H9 (cell line): ENCODE measurements at regions not wholly inside any gene's neighbourhood (a gene's known extent, or its start where the extent isn't known, plus 50 kb on each side); places are given as distances from the start of the nearest gene placed in this dataset.

Source experiments
- DNase-seq: peaks from one replicate; pipeline ENCODE4 v3.0.0-alpha.2; 2017
- H2AFZ ChIP-seq: one replicate; pipeline ENCODE4 v1.6.1; 2013; ENCODE audit warnings: mild to moderate bottlenecking, low read length, control low read depth, moderate library complexity
- H2AK5ac ChIP-seq: 2 replicates; pipeline ENCODE4 v1.6.1; 2013; ENCODE audit warnings: low read length, control low read depth, mixed read lengths; ENCODE audit not compliant: insufficient read length
- H2BK120ac ChIP-seq: one replicate; pipeline ENCODE4 v1.6.1; 2013; ENCODE audit warnings: low read depth, mild to moderate bottlenecking, low read length, control low read depth, inconsistent platforms; ENCODE audit not compliant: poor library complexity, severe bottlenecking
- H2BK12ac ChIP-seq: 2 replicates; pipeline ENCODE4 v1.6.1; 2013; ENCODE audit warnings: low read length, control low read depth, mixed read lengths, low read depth; ENCODE audit not compliant: insufficient read length
- H2BK15ac ChIP-seq: 2 replicates; pipeline ENCODE4 v1.6.1; 2013; ENCODE audit warnings: low read depth, low read length, control low read depth
- H2BK20ac ChIP-seq: one replicate; pipeline ENCODE4 v1.6.1; 2013; ENCODE audit warnings: low read depth, mild to moderate bottlenecking, low read length, control low read depth, inconsistent platforms; ENCODE audit not compliant: poor library complexity, severe bottlenecking
- H2BK5ac ChIP-seq: 2 replicates; pipeline ENCODE4 v1.6.1; 2013; ENCODE audit warnings: low read length, control low read depth, mixed read lengths; ENCODE audit not compliant: insufficient read length
- H3K14ac ChIP-seq: 2 replicates; pipeline ENCODE4 v1.6.1; 2013; ENCODE audit warnings: low read length, control low read depth; ENCODE audit not compliant: insufficient read depth
- H3K18ac ChIP-seq: 2 replicates; pipeline ENCODE4 v1.6.1; 2013; ENCODE audit warnings: low read depth, mild to moderate bottlenecking, mixed read lengths, low read length, control low read depth; ENCODE audit not compliant: insufficient read length
- H3K23ac ChIP-seq: 2 replicates; pipeline ENCODE4 v1.6.1; 2013; ENCODE audit warnings: low read length, control low read depth, mixed read lengths, low read depth; ENCODE audit not compliant: insufficient read length
- H3K23me2 ChIP-seq: 2 replicates; pipeline ENCODE4 v1.6.1; 2013; ENCODE audit warnings: low read depth, mild to moderate bottlenecking, mixed read lengths, low read length, control low read depth; ENCODE audit not compliant: insufficient read length, poor library complexity, severe bottlenecking
- H3K27ac ChIP-seq: 2 replicates; pipeline ENCODE4 v1.5.1; 2013; ENCODE audit warnings: low read length, control low read depth, mixed read lengths, low read depth; ENCODE audit not compliant: insufficient read length
- H3K27me3 ChIP-seq: 2 replicates; pipeline ENCODE4 v1.6.1; 2013; ENCODE audit warnings: low read length, control low read depth, inconsistent platforms; ENCODE audit not compliant: insufficient read depth
- H3K4ac ChIP-seq: 2 replicates; pipeline ENCODE4 v1.6.1; 2013; ENCODE audit warnings: low read depth, mild to moderate bottlenecking, control low read depth, inconsistent platforms, low read length, moderate library complexity
- H3K4me1 ChIP-seq: 2 replicates; pipeline ENCODE4 v1.6.1; 2013; ENCODE audit warnings: low read length, control low read depth, inconsistent platforms; ENCODE audit not compliant: insufficient read depth
- H3K4me2 ChIP-seq: 2 replicates; pipeline ENCODE4 v1.6.1; 2013; ENCODE audit warnings: low read length, control low read depth, mixed read lengths; ENCODE audit not compliant: insufficient read length, insufficient read depth
- H3K56ac ChIP-seq: 2 replicates; pipeline ENCODE4 v1.6.1; 2013; ENCODE audit warnings: low read depth, mild to moderate bottlenecking, mixed read lengths, low read length, control low read depth; ENCODE audit not compliant: insufficient read length
- H3K79me1 ChIP-seq: 2 replicates; pipeline ENCODE4 v1.6.1; 2013; ENCODE audit warnings: low read depth, mild to moderate bottlenecking, moderate library complexity, low read length, control low read depth, inconsistent platforms; ENCODE audit not compliant: insufficient read depth, poor library complexity, severe bottlenecking
- H3K79me2 ChIP-seq: 2 replicates; pipeline ENCODE4 v1.6.1; 2013; ENCODE audit warnings: low read length, control low read depth, inconsistent platforms; ENCODE audit not compliant: insufficient read depth
- H3K9ac ChIP-seq: 2 replicates; pipeline ENCODE4 v1.6.1; 2013; ENCODE audit warnings: low read length, control low read depth, mixed read lengths; ENCODE audit not compliant: insufficient read length; ENCODE audit errors: extremely low read depth
- H3K9me3 ChIP-seq: one replicate; pipeline ENCODE4 v1.6.1; 2013; ENCODE audit warnings: low read depth, low read length, inconsistent platforms; ENCODE audit not compliant: control insufficient read depth
- H3T11ph ChIP-seq: one replicate; pipeline ENCODE4 v1.6.1; 2013; ENCODE audit warnings: mild to moderate bottlenecking, low read length, control low read depth, inconsistent platforms
- H4K20me1 ChIP-seq: one replicate; pipeline ENCODE4 v1.6.1; 2013; ENCODE audit not compliant: control insufficient read depth, insufficient read length, insufficient read depth
- H4K5ac ChIP-seq: 2 replicates; pipeline ENCODE4 v1.6.1; 2013; ENCODE audit warnings: low read depth, mild to moderate bottlenecking, mixed read lengths, low read length, control low read depth; ENCODE audit not compliant: insufficient read length
- H4K8ac ChIP-seq: replicated peaks from 2 replicates; pipeline ENCODE4 v1.6.1; 2013; ENCODE audit warnings: low read length, control low read depth, mixed read lengths, low read depth; ENCODE audit not compliant: insufficient read length
- H4K91ac ChIP-seq: 2 replicates; pipeline ENCODE4 v1.6.1; 2013; ENCODE audit warnings: low read depth, mild to moderate bottlenecking, moderate library complexity, mixed read lengths, low read length, control low read depth; ENCODE audit not compliant: insufficient read length
- H3K27ac Mint-ChIP-seq, 3 experiments: 2 replicates in 2 of 3; 3 replicates in 1 of 3; pipeline ENCODE4 v1.8.0; 2020 to 2021; ENCODE audit warnings: mixed read lengths in 3 of 3, mild to moderate bottlenecking in 1 of 3, moderate library complexity in 1 of 3
- H3K27me3 Mint-ChIP-seq: 2 replicates; pipeline ENCODE4 v1.8.0; 2021; ENCODE audit warnings: low read depth, mild to moderate bottlenecking, moderate library complexity, mixed read lengths
- H3K36me3 Mint-ChIP-seq, 3 experiments: 2 replicates in 2 of 3; 3 replicates in 1 of 3; pipeline ENCODE4 v1.8.0; 2020 to 2021; ENCODE audit warnings: low read depth in 3 of 3, mixed read lengths in 3 of 3; ENCODE audit not compliant: insufficient read depth in 1 of 3
- H3K4me1 Mint-ChIP-seq, 2 experiments: 2 replicates each; pipeline ENCODE4 v1.8.0; 2020; ENCODE audit warnings: mixed read lengths in 2 of 2
- H3K4me3 Mint-ChIP-seq, 2 experiments: 2 replicates in 1 of 2; 3 replicates in 1 of 2; pipeline ENCODE4 v1.8.0; 2020 to 2021; ENCODE audit warnings: mild to moderate bottlenecking in 2 of 2, mixed read lengths in 2 of 2, moderate library complexity in 1 of 2
- H3K9me3 Mint-ChIP-seq, 2 experiments: 2 replicates in 1 of 2; 3 replicates in 1 of 2; pipeline ENCODE4 v1.8.0; 2020; ENCODE audit warnings: mild to moderate bottlenecking in 2 of 2, mixed read lengths in 2 of 2, moderate library complexity in 1 of 2
- WGBS: extraction: QIAGEN DNeasy Blood & Tissue Kit; methylation state at CpG from one replicate; pipeline ENCODE4 v1.1.7; 2013; ENCODE audit warnings: missing lambda C conversion rate, low lambda C conversion rate, mixed read lengths; ENCODE audit not compliant: insufficient read length; ENCODE audit errors: extremely low coverage; 5-methylcytosine and 5-hydroxymethylcytosine counted together
- TF ChIP-seq, protein P1 (sequence below): fragments of 200-600 bp; sonication (generic); conservative IDR thresholded peaks from 3 replicates; pipeline ENCODE4 v1.8.0; 2021; ENCODE audit warnings: antibody characterized with exemption, mild to moderate bottlenecking

DNA sequence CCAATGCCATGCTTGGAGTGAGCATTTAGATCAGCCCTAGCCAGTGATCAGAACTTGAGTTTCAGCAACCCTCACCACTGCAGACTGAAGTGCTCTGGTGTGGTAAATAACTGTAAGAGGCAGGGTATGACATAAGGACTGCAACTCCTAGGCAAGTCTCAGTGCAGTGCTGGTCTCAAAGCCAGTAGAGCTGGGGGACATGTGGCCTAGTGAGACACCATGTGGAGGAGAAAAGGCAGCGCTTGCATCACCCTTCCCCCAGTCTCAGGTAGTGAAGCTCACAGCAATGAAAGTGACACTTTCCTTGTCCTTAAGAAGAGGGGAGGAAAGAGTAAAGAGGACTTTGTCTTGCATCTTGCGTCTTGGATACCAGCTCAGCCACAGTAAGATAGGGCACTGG lies 386.8 kb upstream of the POT1 start:
- peaks cover 3 to 17% (median 13%) of the 10 kb centered on the region in 3 experiments; a peak in 6 of 7 replicates for H3K36me3 Mint-ChIP-seq

More for the DNA sequence above, 386.8 kb upstream of the POT1 start:
- H3K27ac Mint-ChIP-seq: peak overlapping the region in 1 of 3 experiments; percentile 52; a peak in 2 of 7 replicates
- Histone ChIP-seq H3K27ac (no peak overlapping the region), H3K18ac (no peak overlapping the region), H3K79me1 (no peaks in the 10 kb centered on the region), H3K27me3 (no peaks in the 10 kb centered on the region), H3K9me3 (peaks cover 9% of the 10 kb centered on the region), H2AK5ac (no peak overlapping the region), H3K4ac (no peak overlapping the region), H3K14ac (no peak overlapping the region), H3K23ac (no peak overlapping the region), H3K9ac (no peak overlapping the region), H3K79me2 (no peaks in the 10 kb centered on the region), H3K4me1 (no peaks in the 10 kb centered on the region), H3K4me2 (no peak overlapping the region), H2BK12ac (no peak overlapping the region), H2AFZ (no peak overlapping the region), H3K23me2 (no peaks in the 10 kb centered on the region), H4K20me1 (no peaks in the 10 kb centered on the region), H3T11ph (no peak overlapping the region), H2BK15ac (no peak overlapping the region), H2BK20ac (no peak overlapping the region), H3K56ac (no peak overlapping the region), H4K5ac (no peak overlapping the region), H2BK120ac (no peak overlapping the region), H4K91ac (no peak overlapping the region), H4K8ac (no peak overlapping the region), H2BK5ac (no peak overlapping the region)
- H3K9me3 Mint-ChIP-seq: peaks cover 20 to 21% of the 10 kb centered on the region in 2 experiments
- DNase-seq: peak; percentile 91
- H3K27me3 Mint-ChIP-seq: no peaks in the 10 kb centered on the region
- H3K4me1 Mint-ChIP-seq: peaks cover 7 to 11% of the 10 kb centered on the region in 2 experiments; a peak in 3 of 4 replicates
- WGBS: no CpG with 5 or more reads among the region's 2 CpGs
- H3K4me3 Mint-ChIP-seq: no peak overlapping the region
- TF ChIP-seq, protein P1, sequence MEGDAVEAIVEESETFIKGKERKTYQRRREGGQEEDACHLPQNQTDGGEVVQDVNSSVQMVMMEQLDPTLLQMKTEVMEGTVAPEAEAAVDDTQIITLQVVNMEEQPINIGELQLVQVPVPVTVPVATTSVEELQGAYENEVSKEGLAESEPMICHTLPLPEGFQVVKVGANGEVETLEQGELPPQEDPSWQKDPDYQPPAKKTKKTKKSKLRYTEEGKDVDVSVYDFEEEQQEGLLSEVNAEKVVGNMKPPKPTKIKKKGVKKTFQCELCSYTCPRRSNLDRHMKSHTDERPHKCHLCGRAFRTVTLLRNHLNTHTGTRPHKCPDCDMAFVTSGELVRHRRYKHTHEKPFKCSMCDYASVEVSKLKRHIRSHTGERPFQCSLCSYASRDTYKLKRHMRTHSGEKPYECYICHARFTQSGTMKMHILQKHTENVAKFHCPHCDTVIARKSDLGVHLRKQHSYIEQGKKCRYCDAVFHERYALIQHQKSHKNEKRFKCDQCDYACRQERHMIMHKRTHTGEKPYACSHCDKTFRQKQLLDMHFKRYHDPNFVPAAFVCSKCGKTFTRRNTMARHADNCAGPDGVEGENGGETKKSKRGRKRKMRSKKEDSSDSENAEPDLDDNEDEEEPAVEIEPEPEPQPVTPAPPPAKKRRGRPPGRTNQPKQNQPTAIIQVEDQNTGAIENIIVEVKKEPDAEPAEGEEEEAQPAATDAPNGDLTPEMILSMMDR: peak; percentile 70
